ENCODE measurements at regions not wholly inside any gene's neighbourhood (a gene's known extent, or its start where the extent isn't known, plus 50 kb on each side); places are given as distances from the start of the nearest gene placed in this dataset.

GRCh38 chr7:108920490-108920889 is 350.8 kb downstream of the DNAJB9 start:
- 0% methylated on average over 1 of the region's 1 CpG for WGBS (ENCODE audit: low lambda C conversion rate)
- no peak overlapping the region for H3K27ac ChIP-seq (ENCODE audit: extremely low read length, insufficient read depth, low read length)
- H3K27me3 ChIP-seq (ENCODE audit: control insufficient read depth in 1 of 2, insufficient read depth in 2 of 2, low read length in 2 of 2): no peaks in the 10 kb centered on the region
- no peaks in the 10 kb centered on the region for H4K20me1 ChIP-seq (ENCODE audit: insufficient read depth, low read length)
- no peak overlapping the region for H3K9ac ChIP-seq (ENCODE audit: insufficient read depth, low read depth, low read length)
- DNase-seq (ENCODE audit: low spot score): no peak
- H3K36me3 ChIP-seq (replicated peaks in 1 of 2; ENCODE audit: control insufficient read depth in 1 of 2, insufficient read depth in 2 of 2, low read length in 2 of 2): no peaks in the 10 kb centered on the region
- H3K4me1 ChIP-seq (ENCODE audit: insufficient read depth, low read length): no peaks in the 10 kb centered on the region
- no peak for ATAC-seq
- in situ Hi-C loops (cut with HindIII; ENCODE audit: extremely low pct_ligation_motif_present, low pct_unique_long_range_greater_than_20kb): no loop called here
- FAIRE-seq: no peak
- POLR2A ChIA-PET: no interaction called here
- no peak overlapping the region for H2AFZ ChIP-seq (ENCODE audit: low read length)
- H3K9me3 ChIP-seq (ENCODE audit: low read length): peaks cover 71% of the 10 kb centered on the region
- no peaks in the 10 kb centered on the region for H3K79me2 ChIP-seq (ENCODE audit: insufficient read depth, low read length)
- intact Hi-C loops (cut with micrococcal nuclease; ENCODE audit: unreplicated experiment): no loop called here
- no peak overlapping the region for H3K4me2 ChIP-seq (ENCODE audit: low read depth, low read length)
- no peak overlapping the region for H3K4me3 ChIP-seq (replicated peaks in 1 of 3; ENCODE audit: insufficient read depth in 1 of 3, low read depth in 2 of 3, low read length in 3 of 3)
- TF ChIP-seq RBAK (CRISPR knock-in tag; IDR thresholded peaks at IDR 0.05) (no peak), NR3C1 (CRISPR knock-in tag; IDR thresholded peaks at IDR 0.05) (no peak), KMT2A (CRISPR knock-in tag; IDR thresholded peaks at IDR 0.05) (no peak), IKZF1 (IDR thresholded peaks at IDR 0.05) (no peak), NCOA1 (CRISPR knock-in tag; IDR thresholded peaks at IDR 0.05) (no peak), IKZF5 (CRISPR knock-in tag; IDR thresholded peaks at IDR 0.05) (no peak), HDAC1 (CRISPR knock-in tag; IDR thresholded peaks at IDR 0.05) (no peak), ZNF335 (CRISPR knock-in tag; IDR thresholded peaks at IDR 0.05) (no peak), ZFP36L1 (CRISPR knock-in tag; IDR thresholded peaks at IDR 0.05) (no peak), SP140L (CRISPR knock-in tag; IDR thresholded peaks at IDR 0.05; ENCODE audit: borderline replicate concordance) (no peak), NFIB (CRISPR knock-in tag; IDR thresholded peaks at IDR 0.05; ENCODE audit: borderline replicate concordance) (no peak), ZNF788 (CRISPR knock-in tag; IDR thresholded peaks at IDR 0.05; ENCODE audit: borderline replicate concordance) (no peak), YEATS4 (CRISPR knock-in tag; IDR thresholded peaks at IDR 0.05; ENCODE audit: borderline replicate concordance) (no peak), NFRKB (IDR thresholded peaks at IDR 0.05) (no peak), YY1 (IDR thresholded peaks at IDR 0.05; ENCODE audit: insufficient read depth, insufficient replicate concordance, low read depth, low read length) (no peak), ZNF775 (CRISPR knock-in tag; IDR thresholded peaks at IDR 0.05; ENCODE audit: borderline replicate concordance) (no peak), ZNF407 (CRISPR knock-in tag; IDR thresholded peaks at IDR 0.05; ENCODE audit: not compliant biosample characterization) (no peak)
- no TSS peak for BruUV-seq (replicated peaks)
- CTCF ChIA-PET (ENCODE audit: low intra/inter-chr PET ratio, low total read pairs): no interaction called here
